HG03175 (cell line): ENCODE measurements at regions not wholly inside any gene's neighbourhood (a gene's known extent, or its start where the extent isn't known, plus 50 kb on each side); places are given as distances from the start of the nearest gene placed in this dataset.

ENCODE experiments used
- ATAC-seq: cut with Tn5 transposase; IDR thresholded peaks from one replicate; pipeline ENCODE4 v1.9.1; 2021; ENCODE audit warnings: mild to moderate bottlenecking, moderate library complexity; ENCODE audit not compliant: unreplicated experiment

DNA sequence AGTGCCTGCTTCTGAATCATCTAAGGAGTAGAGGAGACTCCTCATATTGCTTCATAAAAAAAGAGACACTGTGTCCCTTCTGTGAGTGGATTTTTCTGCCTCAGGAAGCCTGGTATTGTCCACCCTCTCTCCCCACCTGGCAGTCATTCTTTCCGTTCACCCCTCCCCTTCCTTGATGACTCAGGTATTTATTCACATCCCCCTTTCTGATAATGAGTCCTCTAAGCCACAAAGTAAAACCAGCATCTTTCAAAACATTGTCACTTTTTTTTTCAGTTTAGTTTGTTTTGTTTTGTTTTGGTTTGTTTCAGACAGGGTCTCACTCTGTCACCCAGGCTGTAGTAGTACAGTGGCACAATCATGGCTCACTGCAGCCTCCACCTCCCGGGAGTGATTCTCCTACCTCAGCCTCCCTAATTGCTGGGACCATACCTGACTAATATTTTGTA lies 65.2 kb upstream of the UBE2E1 start:
- ATAC-seq, result peak; percentile 85

DNA sequence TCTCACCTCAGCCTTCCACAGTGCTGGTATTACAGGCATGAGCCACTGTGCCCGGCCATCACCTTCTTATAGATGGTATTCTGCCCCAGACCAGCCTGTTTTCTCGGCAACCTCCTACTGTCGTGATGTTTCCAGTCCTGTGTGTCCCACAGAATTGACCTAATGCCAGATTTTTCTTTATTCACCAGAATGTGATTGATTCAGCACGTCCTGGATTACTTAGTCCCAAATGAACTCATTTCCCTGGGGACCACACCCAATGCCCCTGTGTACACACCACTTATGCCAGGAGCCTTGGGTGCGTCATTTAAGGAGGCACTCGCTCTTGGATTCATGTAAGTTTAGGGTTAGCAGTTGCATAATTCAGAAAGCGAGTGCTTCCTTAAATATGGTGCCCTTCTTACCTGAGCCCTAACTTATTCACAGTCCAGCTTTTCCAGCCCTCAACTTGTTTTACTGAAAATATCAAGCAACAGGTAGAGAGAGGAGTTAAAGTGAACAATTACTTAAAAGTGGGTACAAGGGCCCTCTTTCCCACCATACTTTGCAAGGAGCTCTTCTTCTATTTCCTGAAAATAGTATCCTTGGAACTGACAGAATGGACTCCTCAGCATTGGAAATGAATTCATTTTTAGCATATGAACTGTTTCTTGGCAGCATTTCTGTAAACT lies 64.6 kb upstream of the UBE2E1 start:
- ATAC-seq, result peak; percentile 16

DNA sequence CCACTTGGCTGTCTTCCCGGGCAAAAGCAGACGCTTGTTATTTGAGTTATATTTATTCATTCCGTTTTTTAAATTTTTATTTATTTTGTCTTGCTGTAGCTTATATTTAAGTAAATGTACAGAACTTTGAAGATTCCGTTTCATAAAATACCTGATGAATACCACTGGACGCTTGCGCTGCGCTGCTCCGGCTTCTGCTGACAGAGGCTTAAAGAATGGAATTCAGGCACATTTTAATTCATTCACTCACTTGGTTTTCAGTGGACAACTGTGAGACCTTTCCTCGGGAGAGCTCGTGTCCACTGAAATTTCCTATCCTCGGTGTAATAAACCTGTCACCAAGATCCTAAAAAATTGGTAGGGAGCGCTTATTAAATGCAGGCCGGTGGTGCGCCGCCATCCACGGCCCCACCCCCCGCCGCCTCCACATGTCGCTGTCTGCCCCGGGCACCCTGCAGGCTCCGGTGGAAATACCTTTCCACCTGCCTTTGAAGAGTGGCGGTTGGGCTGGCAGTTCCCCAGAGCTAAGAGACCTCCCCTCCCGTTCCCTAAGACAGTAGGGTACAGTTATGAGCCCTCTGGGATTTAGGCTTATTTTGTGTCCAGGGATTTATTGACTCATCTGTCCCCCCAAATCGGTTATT lies 62.5 kb upstream of the UBE2E1 start:
- no peak for ATAC-seq

- no peak for ATAC-seq
Observed at GRCh38 chr3:23746441-23746840, 59.3 kb upstream of the UBE2E1 start.

DNA sequence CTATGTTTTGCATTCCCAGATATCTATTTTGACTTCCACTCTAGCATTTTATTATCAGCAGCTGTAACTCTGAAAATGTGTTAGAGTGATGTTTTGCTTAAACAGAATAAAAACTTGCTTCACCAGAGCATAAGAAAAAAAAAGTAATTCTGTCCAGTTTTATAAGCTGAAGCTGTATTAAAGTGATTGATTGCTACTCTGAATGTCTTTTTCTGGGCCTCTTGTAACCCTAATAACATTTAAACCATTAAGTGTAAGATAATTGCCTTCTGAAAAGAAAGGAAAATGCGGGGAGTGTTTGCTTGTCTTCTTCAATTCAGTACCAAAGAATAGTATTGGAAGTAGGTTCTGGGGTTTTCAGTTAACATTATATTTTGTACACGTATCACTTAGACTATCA lies 57.9 kb upstream of the UBE2E1 start:
- no peak for ATAC-seq

DNA sequence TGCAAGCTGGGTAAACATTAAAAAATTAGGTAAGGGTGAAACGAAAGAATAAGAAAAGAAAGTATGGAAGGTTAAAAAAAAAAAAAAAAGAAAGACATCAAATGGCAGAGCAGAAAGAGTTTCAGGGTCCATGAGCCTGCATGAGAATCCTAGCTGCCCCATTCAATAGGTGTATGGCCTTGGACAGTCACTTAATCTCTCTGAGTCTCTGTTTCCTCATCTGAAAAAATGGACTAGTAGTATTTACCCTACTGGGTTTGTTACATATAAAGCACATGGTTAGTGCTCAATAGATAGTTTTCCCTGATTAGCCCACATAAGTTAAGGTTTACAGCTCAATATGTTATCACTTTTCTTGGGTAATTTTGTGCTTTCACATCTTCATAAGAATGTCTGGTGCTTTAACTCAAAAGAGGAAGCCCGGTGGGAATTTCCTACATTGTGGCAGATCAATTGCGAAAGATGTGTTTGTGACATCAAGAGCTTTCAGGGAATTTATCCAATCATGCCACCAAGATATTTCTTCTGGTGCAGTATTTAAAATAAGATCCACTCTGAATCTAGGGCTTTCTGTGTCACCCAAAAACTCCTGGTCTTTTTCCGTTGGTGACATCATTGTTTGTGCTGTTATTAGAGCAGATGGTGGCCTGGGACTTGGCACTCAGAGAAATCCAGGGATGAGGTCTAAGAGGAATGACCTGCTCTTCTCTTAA lies 57.2 kb upstream of the UBE2E1 start:
- no peak for ATAC-seq

DNA sequence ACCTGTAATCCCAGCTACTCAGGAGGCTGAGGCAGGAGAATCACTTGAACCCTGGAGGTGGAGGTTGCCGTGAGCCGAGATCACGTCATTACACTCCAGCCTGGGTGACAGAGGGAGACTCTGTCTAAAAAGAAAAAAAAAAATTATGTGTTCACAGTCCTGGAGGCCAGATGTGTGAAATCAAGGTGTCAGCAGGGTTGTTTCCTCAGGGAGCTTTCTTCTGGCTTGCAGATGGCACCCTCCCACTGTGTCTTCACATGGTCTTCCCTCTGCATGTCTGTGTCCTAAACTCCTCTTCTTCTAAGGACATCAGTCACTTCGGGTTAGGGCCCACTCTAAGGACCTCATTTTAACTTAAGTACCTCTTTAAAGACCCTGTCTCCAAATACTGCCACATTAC lies 56.1 kb upstream of the UBE2E1 start:
- ATAC-seq, result no peak

- ATAC-seq, result no peak
Observed at GRCh38 chr3:23750573-23751210, 55.1 kb upstream of the UBE2E1 start.

GRCh38 chr3:23751212-23751723 lies 54.5 kb upstream of the UBE2E1 start:
- ATAC-seq, result no peak

- ATAC-seq, result no peak
Observed at GRCh38 chr3:23752126-23752525, 53.6 kb upstream of the UBE2E1 start.

DNA sequence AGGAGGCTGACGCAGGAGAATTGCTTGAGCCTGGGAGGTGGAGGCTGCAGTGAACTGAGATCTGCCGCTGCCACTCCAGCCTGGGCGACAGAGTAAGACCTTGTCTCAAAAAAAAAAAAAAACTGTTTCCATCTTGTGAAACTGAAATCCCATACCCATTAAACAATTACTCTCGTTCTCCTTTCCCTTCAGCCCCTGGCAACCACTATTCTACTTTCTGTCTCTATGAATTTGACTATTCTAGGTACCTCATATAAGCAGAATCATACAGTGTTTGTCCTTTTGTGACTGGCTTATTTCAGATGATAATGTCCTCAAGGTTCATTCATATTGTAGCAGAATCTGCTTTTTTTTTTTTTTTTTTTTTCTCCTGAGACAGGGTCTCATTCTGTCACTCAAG lies 51.5 kb upstream of the UBE2E1 start:
- no peak for ATAC-seq
